GM18873 (cell line): ENCODE measurements at regions not wholly inside any gene's neighbourhood (a gene's known extent, or its start where the extent isn't known, plus 50 kb on each side); places are given as distances from the start of the nearest gene placed in this dataset.

Experiments used
- ATAC-seq: cut with Tn5 transposase; IDR thresholded peaks from one replicate; pipeline ENCODE4 v1.9.1; 2021; ENCODE audit warnings: mild to moderate bottlenecking, moderate library complexity, moderate number of reproducible peaks; ENCODE audit not compliant: unreplicated experiment, low FRiP score

- no peak for ATAC-seq
Measured at GRCh38 chr13:99653526-99653925, 152.3 kb downstream of the TM9SF2 start.

DNA sequence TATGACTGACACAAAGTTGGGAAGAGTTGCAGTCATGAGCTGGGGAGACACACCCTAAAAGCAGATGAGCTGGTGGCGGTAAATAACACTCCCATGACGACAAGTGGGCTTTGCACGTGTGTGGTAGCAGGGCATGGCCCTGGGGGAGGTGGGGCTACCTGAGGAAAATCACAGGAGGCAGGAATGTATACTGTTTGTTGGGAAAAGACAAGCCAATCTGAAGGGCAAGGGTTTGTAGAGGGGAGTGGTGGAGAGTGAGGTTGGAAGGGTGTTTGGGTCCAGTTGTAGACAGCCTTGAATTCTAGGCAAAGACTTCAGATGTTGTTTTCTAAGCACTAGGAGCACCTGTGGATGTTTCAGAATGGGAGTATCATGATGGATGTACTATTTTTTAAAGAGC, 151.6 kb downstream of the TM9SF2 start:
- no peak for ATAC-seq

- no peak for ATAC-seq
Measured at GRCh38 chr13:99652141-99652540, 150.9 kb downstream of the TM9SF2 start.

DNA sequence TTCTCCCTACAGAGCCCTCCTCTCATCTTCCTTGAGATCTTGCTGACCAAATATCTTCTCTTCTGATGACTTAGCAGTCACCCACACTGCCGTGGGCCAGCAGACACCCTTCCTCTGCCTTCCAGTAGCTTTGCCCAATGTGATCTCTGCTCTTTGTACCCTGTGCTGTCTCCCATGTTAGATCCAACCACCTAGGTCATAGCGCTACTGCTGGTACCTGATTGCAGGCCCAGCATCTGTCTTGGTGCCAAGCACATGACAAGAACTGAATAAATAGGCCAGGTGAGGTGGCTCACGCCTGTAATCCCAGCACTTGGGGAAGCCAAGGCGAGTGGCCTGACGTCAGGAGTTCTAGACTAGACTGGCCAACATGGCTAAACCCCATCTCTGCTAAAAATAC, 149.7 kb downstream of the TM9SF2 start:
- ATAC-seq, result no peak

DNA sequence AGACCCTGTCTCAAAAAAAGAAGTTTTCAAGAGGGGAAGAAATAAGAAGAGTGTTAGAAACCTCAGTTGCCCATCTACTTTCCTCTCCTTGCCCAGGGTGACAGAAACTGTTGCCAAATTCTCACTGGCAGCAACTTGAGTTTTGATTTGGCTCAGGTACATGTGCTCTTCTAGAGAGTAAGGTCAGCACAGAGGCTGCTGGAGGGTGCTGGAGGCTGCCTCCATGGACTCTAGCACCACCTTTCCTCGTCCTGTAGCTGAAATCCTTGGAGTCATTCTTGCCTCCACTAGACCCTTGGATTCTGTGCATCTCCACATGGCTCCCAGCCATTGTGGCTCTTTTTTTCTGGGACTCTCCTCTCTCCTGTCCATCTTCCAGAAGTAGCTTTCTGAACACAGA, 149.1 kb downstream of the TM9SF2 start:
- ATAC-seq, result no peak

- ATAC-seq, result no peak
Measured at GRCh38 chr13:99648927-99649326, 147.7 kb downstream of the TM9SF2 start.

- no peak for ATAC-seq
Measured at GRCh38 chr13:99648066-99648665, 146.9 kb downstream of the TM9SF2 start.

GRCh38 chr13:99647596-99647985, 146.3 kb downstream of the TM9SF2 start:
- ATAC-seq, result no peak

- ATAC-seq, result no peak
Measured at GRCh38 chr13:99646866-99647595, 145.8 kb downstream of the TM9SF2 start.

- ATAC-seq, result no peak
Measured at GRCh38 chr13:99642841-99643240, 141.6 kb downstream of the TM9SF2 start.

- ATAC-seq, result no peak
Measured at GRCh38 chr13:99642006-99642405, 140.7 kb downstream of the TM9SF2 start.

GRCh38 chr13:99640260-99640659, 139.0 kb downstream of the TM9SF2 start:
- no peak for ATAC-seq

GRCh38 chr13:99639126-99639525, 137.9 kb downstream of the TM9SF2 start:
- ATAC-seq, result no peak

DNA sequence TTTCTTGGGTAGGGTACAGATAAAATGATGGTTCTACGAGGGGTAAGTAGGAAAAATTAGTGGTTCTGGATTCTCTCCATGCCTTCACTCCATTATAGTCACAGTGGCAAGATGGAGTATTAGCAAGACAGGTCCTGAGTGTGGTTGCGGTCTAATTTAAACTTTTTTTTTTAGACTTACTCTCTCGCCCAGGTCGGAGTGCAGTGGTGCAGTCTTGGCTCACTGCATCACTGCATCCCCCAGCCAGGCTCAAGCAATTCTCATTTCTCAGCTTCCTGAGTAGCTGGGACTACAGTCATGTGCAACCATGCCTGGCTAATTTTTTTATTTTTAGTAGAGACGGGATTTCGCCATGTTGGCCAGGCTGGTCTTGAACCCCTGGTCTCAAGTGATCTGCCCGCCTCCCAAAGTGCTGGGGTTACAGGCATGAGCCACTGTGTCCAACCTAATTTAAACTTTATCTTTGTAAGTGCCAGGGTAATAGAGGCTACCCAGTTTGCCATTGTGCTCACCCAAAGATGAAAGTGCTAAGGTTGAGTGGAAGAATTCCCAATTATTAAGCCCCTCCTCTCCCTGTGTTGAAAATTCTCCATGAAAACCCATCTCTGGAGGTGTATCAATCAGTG, 135.6 kb downstream of the TM9SF2 start:
- no peak for ATAC-seq

- no peak for ATAC-seq
Measured at GRCh38 chr13:99636306-99636705, 135.0 kb downstream of the TM9SF2 start.

- ATAC-seq, result no peak
Measured at GRCh38 chr13:99634672-99635071, 133.4 kb downstream of the TM9SF2 start.

GRCh38 chr13:99630269-99630898, 129.1 kb downstream of the TM9SF2 start:
- no peak for ATAC-seq

- ATAC-seq, result no peak
Measured at GRCh38 chr13:99629641-99630040, 128.4 kb downstream of the TM9SF2 start.

DNA sequence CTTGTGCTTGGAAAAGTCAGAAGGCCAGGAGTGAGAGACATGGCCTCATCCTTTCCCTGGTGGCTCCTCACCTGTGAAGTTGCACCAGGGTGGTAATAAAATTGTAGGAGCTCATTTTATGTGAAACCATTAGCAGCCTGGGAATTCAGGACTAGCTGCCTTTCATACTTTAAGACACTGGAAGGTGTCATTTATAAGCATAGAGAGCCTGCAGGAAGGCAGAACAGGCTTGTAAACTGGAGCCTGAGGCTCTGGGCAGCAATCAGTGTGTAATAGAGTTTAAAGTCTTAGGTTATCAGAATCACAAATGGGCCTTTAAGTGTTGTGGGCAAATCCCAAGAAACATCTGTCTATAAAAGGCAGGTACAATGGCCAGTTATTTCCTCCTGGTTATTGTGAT, 127.2 kb downstream of the TM9SF2 start:
- no peak for ATAC-seq

- no peak for ATAC-seq
Measured at GRCh38 chr13:99626461-99627082, 125.3 kb downstream of the TM9SF2 start.

GRCh38 chr13:99624936-99625540, 123.8 kb downstream of the TM9SF2 start:
- ATAC-seq, result no peak
